HG03196 (cell line): ENCODE measurements at regions not wholly inside any gene's neighbourhood (a gene's known extent, or its start where the extent isn't known, plus 50 kb on each side); places are given as distances from the start of the nearest gene placed in this dataset.

Experiments used
- ATAC-seq: cut with Tn5 transposase; IDR thresholded peaks from one replicate; pipeline ENCODE4 v1.9.1; 2021; ENCODE audit not compliant: unreplicated experiment

GRCh38 chr15:39108021-39108420 is 472.9 kb upstream of the THBS1 start:
- no peak for ATAC-seq

GRCh38 chr15:39110336-39110735 is 470.5 kb upstream of the THBS1 start:
- no peak for ATAC-seq

- ATAC-seq = no peak
Observed at GRCh38 chr15:39110746-39111145, 470.1 kb upstream of the THBS1 start.

GRCh38 chr15:39113741-39114140 is 467.1 kb upstream of the THBS1 start:
- ATAC-seq = no peak

- no peak for ATAC-seq
Observed at GRCh38 chr15:39114690-39115378, 466.0 kb upstream of the THBS1 start.

GRCh38 chr15:39115379-39116057 is 465.4 kb upstream of the THBS1 start:
- no peak for ATAC-seq

GRCh38 chr15:39118510-39118909 is 462.4 kb upstream of the THBS1 start:
- ATAC-seq = no peak

GRCh38 chr15:39124155-39124552 is 456.7 kb upstream of the THBS1 start:
- ATAC-seq = no peak

GRCh38 chr15:39124553-39125171 is 456.2 kb upstream of the THBS1 start:
- ATAC-seq = no peak

- no peak for ATAC-seq
Observed at GRCh38 chr15:39125226-39125625, 455.7 kb upstream of the THBS1 start.

GRCh38 chr15:39125904-39126303 is 455.0 kb upstream of the THBS1 start:
- ATAC-seq = no peak

GRCh38 chr15:39127151-39127790 is 453.6 kb upstream of the THBS1 start:
- ATAC-seq = no peak

GRCh38 chr15:39127925-39128617 is 452.8 kb upstream of the THBS1 start:
- no peak for ATAC-seq

GRCh38 chr15:39128746-39129145 is 452.1 kb upstream of the THBS1 start:
- no peak for ATAC-seq

- no peak for ATAC-seq
Observed at GRCh38 chr15:39130556-39131379, 450.1 kb upstream of the THBS1 start.

- no peak for ATAC-seq
Observed at GRCh38 chr15:39131609-39132008, 449.3 kb upstream of the THBS1 start.

GRCh38 chr15:39132070-39132469 is 448.8 kb upstream of the THBS1 start:
- ATAC-seq = no peak

GRCh38 chr15:39132954-39133600 is 447.8 kb upstream of the THBS1 start:
- ATAC-seq = no peak

GRCh38 chr15:39134282-39134681 is 446.6 kb upstream of the THBS1 start:
- ATAC-seq = no peak

GRCh38 chr15:39135989-39136388 is 444.9 kb upstream of the THBS1 start:
- no peak for ATAC-seq
